HG03039 (cell line): ENCODE measurements at regions not wholly inside any gene's neighbourhood (a gene's known extent, or its start where the extent isn't known, plus 50 kb on each side); places are given as distances from the start of the nearest gene placed in this dataset.

ENCODE experiments used
- ATAC-seq: cut with Tn5 transposase; IDR thresholded peaks from one replicate; pipeline ENCODE4 v1.9.1; 2021; ENCODE audit warnings: mild to moderate bottlenecking, moderate library complexity; ENCODE audit not compliant: unreplicated experiment

DNA sequence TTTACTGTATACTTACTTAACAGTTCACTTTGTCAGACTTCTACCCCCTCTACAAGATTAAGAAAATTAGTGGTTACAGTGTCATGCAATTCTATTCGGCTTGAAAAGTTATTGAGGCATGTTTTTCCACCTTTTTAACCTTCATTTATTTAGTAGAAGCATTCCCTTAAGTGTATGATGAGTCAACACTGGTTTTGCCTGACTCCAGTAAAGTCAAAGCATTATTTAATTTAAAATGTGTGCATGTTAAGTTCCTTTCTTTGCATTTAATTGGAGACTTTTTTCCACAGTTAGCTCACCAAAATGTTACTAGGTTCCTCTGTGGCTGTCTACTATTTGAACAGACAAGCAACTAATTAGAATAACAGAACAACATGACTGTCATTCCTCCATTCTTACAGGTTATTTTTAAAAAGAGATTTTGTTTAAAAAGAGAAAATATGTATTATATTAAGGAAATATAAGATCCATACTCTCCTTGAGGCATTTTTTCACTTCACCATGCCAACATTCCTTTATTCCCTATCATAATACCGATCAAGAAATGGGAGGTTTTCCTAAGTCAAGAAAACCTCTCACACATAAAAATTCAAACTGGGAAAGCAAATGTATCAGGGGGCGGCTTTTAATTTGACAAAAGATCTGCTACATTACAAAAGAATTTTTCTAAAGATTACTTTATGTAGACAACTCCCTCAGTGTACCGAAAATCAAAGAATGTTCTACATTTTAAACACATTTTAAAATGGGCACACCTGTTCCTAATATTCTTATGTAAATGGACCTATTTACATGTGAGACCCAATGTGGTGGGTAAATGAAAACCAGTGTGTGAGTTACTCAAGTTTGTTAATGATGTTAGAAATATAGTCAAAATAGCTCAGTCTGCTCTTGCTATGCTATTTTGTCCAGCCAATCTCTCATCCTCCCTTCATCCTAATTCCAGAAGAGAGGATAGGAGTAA, 361.2 kb downstream of the UTRN start:
- ATAC-seq, result no peak

DNA sequence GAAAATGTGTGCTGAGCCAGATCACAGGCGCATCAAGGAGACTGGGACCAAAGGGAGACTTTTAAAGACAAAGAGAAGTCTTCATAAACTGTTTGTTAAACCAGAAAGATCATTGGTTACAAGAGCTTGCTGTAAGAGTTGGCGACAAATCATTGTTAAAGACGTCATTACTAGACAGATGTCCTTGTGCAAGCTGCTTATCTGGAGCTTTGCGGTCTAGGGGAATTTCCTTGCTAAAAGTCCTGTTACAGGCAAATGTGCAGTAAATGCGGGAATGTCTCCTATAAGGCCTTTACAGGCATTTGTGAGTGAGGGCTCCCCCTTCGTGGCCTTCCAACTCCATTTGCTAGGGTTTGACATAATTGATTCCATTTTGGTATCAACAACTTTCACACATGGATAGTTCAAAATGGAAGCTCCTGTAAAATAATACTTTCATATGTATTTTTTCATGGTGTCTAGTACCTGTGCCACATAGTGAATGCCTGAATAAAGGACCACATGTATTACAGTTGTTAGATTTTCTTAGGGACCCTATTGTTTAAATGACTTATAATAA, 362.4 kb downstream of the UTRN start:
- no peak for ATAC-seq

GRCh38 chr6:144647971-144648651, 363.0 kb downstream of the UTRN start:
- no peak for ATAC-seq

DNA sequence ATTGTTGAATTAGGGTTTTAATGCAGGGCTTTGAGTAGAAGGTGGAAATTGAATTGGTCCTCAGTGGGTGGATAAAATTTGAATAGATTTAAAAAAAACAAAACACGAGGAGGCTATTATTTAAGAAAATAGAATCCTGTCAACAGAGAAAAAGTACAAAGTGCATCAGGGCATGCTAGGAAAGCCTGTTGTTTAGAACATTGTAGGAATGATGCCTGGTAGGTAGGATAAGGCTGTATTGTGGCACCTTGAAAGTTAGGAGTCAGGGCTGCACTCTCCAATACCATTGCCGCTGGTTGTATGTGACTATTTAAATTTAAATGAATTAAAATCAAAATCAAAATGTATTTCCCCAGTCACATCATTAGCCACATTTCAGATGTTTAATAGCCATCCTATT, 363.9 kb downstream of the UTRN start:
- no peak for ATAC-seq

- no peak for ATAC-seq
These were observed 366.1 kb downstream of the UTRN start for GRCh38 chr6:144651234-144651633.

DNA sequence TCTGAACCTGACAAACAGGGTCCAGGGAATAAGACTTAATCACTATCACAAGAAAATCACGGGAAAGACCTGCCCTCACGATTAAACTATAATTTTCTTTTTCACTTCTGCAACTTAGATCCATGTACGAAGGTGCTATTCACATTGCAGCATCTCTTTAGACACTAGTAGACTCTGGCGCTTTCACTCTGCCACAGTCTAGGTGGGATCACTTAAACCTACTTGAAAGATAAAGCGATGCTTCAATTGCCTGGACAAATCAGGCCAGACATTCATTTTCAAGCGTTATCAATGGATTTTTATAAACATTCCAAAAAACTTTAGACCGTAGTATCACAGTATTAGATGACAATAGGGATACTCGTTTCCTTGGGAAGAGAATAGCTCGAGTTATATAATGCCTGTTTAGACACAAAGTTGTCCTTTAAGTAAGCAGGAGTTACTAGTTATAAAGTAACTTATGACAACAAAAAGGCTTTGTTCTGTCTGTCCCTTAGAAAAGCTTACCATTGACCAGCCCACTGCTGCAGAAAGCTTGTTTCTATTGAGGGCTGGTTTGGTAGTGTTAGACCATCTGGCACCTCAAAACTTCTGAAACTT, 367.3 kb downstream of the UTRN start:
- no peak for ATAC-seq

GRCh38 chr6:144653885-144654505, 368.9 kb downstream of the UTRN start:
- ATAC-seq, result peak; percentile 91

DNA sequence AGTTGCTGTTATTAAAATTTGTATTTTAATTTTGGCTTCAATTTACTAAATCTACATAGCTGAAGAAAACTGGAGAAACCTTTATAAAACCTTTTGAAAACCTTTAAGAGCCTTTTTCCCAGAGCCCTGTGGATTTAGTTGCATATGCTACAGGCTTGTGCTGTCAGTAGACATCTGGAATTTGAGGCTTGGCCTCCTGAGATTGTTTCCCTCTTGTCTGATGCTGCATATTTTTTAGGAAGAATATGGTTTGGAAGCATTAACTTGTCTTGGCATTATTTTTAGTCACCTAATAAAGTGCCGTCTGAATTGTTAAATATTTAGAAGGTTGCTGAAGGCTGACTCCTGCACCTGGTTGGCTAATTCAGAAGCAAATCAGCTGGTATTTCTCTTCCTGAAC, 369.4 kb downstream of the UTRN start:
- no peak for ATAC-seq

DNA sequence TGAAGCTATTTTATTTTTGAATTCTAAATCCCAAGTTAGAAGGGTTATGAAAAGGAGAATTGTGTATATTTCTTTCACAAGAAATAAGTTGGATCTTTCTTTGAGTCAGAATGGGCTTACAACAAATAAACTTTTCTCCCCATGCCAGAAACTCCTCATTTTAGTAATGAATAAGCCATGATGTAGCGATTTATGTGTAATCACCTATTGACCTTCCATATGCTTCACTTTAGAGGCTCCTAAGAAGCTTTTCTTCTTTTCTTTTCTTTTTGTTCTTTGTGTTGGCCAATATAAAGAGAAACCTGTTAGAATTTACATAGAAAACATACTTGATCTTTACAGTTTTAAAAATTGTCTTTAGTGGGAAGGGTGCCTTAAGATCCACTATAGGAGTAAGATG, 370.2 kb downstream of the UTRN start:
- ATAC-seq, result no peak

- no peak for ATAC-seq
These were observed 372.6 kb downstream of the UTRN start for GRCh38 chr6:144657691-144658090.

GRCh38 chr6:144659202-144660182, 374.4 kb downstream of the UTRN start:
- peak; percentile 60 for ATAC-seq

GRCh38 chr6:144660561-144661115, 375.5 kb downstream of the UTRN start:
- no peak for ATAC-seq

DNA sequence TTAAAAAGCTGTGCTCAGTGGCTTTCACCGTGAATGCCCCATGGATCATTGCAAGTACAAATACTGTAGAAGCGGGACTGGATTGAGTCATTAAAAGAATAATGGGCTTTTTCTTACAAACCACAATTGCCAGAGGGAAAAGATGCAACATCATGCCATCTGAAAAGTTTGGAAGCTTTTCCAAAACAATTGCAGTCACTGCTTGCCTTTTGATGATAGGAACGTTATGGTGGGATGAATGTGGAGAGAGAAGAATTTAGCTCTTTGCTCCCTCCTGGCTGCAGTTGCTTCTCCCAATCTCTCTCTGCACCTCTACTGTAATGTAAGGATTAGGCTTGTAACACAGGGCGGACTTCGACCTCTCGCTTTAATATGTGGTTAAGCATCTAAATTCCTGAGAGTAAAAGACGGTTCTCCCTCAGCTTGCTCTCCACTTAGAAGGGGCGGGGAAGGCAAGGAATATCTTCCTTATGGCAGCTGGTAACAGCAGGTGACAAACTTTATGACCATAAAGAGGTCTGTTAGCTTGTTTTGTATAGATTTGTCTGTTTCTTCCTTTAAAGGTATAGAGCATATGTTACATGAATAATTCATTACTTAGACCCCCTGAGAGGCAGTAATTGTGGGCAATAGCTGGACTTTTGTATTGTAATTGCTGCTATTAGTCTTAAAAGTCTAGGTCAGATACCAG, 376.1 kb downstream of the UTRN start:
- no peak for ATAC-seq

GRCh38 chr6:144662812-144663365, 377.8 kb downstream of the UTRN start:
- no peak for ATAC-seq

GRCh38 chr6:144664281-144664680, 379.1 kb downstream of the UTRN start:
- no peak for ATAC-seq

DNA sequence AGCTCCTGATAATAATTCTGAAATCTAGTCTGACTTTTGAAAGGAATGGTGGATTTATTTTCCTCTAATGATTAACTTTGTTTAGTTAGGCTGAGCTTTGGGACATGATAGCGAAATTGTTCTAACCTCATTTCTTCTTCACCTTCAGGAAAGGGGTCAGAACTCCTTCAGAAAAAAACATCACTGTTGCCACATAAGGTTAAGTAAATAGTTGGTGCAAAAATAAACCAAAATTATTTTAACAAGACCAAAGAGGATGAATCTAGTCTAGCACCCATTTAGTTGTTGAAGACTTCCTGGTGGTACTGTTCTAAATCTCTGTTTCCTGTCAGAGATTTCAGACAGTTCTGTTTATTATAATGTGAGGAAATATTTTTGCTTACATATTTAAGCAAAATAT, 379.8 kb downstream of the UTRN start:
- ATAC-seq, result no peak

DNA sequence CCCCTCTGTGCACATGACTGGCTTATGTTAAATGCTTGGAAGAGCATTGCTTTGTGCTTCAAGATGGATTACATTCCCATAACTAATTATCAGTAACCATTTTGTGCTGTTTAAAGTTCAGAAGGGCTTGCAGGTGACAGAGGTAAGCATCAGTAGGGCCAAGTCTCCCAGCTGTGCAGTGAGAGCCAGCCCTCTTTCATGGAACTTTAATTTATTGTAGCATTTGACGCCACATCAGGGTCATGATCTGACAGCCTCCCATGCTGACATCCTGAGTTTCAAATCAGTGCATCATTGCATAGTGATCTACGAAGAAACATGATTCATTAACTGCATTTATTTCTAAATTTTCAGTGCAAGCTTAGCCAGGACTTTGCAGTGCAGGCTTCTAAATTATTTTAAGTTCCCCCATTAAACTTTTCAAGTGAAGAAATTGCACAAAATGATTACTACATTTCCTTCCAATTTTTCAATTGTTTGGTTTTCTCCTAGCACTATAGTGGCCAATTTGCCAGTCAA, 380.9 kb downstream of the UTRN start:
- ATAC-seq, result no peak

DNA sequence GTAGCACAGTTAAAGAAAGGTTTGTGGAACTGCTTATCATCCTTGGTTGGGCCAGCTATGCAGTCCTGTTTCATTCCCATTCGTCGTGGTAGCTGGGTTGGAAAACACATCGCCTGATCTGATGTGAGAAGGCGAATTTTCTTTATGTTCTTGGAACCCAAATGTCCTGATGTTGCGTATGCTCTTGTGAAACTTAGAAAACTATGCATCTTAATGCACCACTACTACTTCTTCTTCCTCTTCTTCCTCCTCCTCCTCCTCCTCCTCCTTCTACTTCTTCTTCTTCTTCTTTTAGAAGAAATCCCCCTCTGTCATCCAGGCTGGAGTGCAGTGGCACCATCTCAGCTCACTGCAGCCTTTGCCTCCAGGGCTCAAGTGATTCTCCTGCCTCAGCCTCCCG, 381.6 kb downstream of the UTRN start:
- no peak for ATAC-seq
